ENCODE measurements at regions not wholly inside any gene's neighbourhood (a gene's known extent, or its start where the extent isn't known, plus 50 kb on each side); places are given as distances from the start of the nearest gene placed in this dataset.
A peak's percentile ranks its signal among the peaks of the same experiment; 100 is the strongest.

GRCh38 chr3:144875211-144875610 lies 903.6 kb downstream of the DIPK2A start:
- no peaks in the 10 kb centered on the region for H4K20me1 ChIP-seq (ENCODE audit: control insufficient read depth, extremely low read depth, insufficient read depth, low read length)
- DNase-seq (ENCODE audit: low read depth in 2 of 2): peak in 1 of 2 donors; percentile 1
- H3K79me2 ChIP-seq (ENCODE audit: control insufficient read depth, insufficient read depth, low read length): no peaks in the 10 kb centered on the region
- H3K9ac ChIP-seq (ENCODE audit: insufficient read depth, low read length): no peak overlapping the region
- no peaks in the 10 kb centered on the region for H3K9me3 ChIP-seq (ENCODE audit: control insufficient read depth, insufficient read depth, low read depth, low read length)
- H3K4me2 ChIP-seq (ENCODE audit: extremely low read depth, insufficient read depth, low read length): no peak overlapping the region
- no peak overlapping the region for H3K27ac ChIP-seq (ENCODE audit: insufficient read depth, low read length)
- no peaks in the 10 kb centered on the region for H3K27me3 ChIP-seq (ENCODE audit: control insufficient read depth, insufficient read depth, low read length)
- no peak overlapping the region for H3K4me3 ChIP-seq (replicated peaks in 1 of 4; ENCODE audit: control extremely low read depth in 1 of 4, insufficient read depth in 1 of 4, low read depth in 3 of 4, low read length in 4 of 4)
- no peaks in the 10 kb centered on the region for H3K36me3 ChIP-seq (ENCODE audit: control insufficient read depth, insufficient read depth, low read length)
- no peaks in the 10 kb centered on the region for H3K4me1 ChIP-seq (ENCODE audit: control insufficient read depth, extremely low read depth, insufficient read depth, low read length)
- TF ChIP-seq CTCF (conservative IDR thresholded peaks at IDR 0.05 in 1 of 2, IDR thresholded peaks at IDR 0.05 in 1 of 2; ENCODE audit: low read depth in 1 of 2, low read length in 2 of 2) (no peak), EZH2 (IDR thresholded peaks at IDR 0.05; ENCODE audit: low read length, missing control alignments) (no peak)
- no peak overlapping the region for H2AFZ ChIP-seq (ENCODE audit: low read length)

- Histone ChIP-seq H3K79me2 (ENCODE audit: control insufficient read depth, insufficient read depth, low read length) (no peaks in the 10 kb centered on the region), H3K9me3 (ENCODE audit: control insufficient read depth, insufficient read depth, low read depth, low read length) (no peaks in the 10 kb centered on the region), H3K36me3 (ENCODE audit: control insufficient read depth, insufficient read depth, low read length) (no peaks in the 10 kb centered on the region), H3K4me3 (replicated peaks in 1 of 4; ENCODE audit: control extremely low read depth in 1 of 4, insufficient read depth in 1 of 4, low read depth in 3 of 4, low read length in 4 of 4) (no peak overlapping the region), H3K27ac (ENCODE audit: insufficient read depth, low read length) (no peak overlapping the region), H2AFZ (ENCODE audit: low read length) (no peak overlapping the region), H3K4me2 (ENCODE audit: extremely low read depth, insufficient read depth, low read length) (no peak overlapping the region), H3K9ac (ENCODE audit: insufficient read depth, low read length) (no peak overlapping the region), H3K4me1 (ENCODE audit: control insufficient read depth, extremely low read depth, insufficient read depth, low read length) (no peaks in the 10 kb centered on the region), H3K27me3 (ENCODE audit: control insufficient read depth, insufficient read depth, low read length) (no peaks in the 10 kb centered on the region), H4K20me1 (ENCODE audit: control insufficient read depth, extremely low read depth, insufficient read depth, low read length) (no peaks in the 10 kb centered on the region)
- DNase-seq (ENCODE audit: low read depth in 2 of 2): no peak
- TF ChIP-seq CTCF (conservative IDR thresholded peaks at IDR 0.05 in 1 of 2, IDR thresholded peaks at IDR 0.05 in 1 of 2; ENCODE audit: low read depth in 1 of 2, low read length in 2 of 2): no peak
- no peak for TF ChIP-seq EZH2 (IDR thresholded peaks at IDR 0.05; ENCODE audit: low read length, missing control alignments)
Observed at GRCh38 chr3:144877356-144877755, 905.7 kb downstream of the DIPK2A start.

- no peaks in the 10 kb centered on the region for H3K27me3 ChIP-seq (ENCODE audit: control insufficient read depth, insufficient read depth, low read length)
- H3K4me3 ChIP-seq (replicated peaks in 1 of 4; ENCODE audit: control extremely low read depth in 1 of 4, insufficient read depth in 1 of 4, low read depth in 3 of 4, low read length in 4 of 4): no peak overlapping the region
- H4K20me1 ChIP-seq (ENCODE audit: control insufficient read depth, extremely low read depth, insufficient read depth, low read length): no peaks in the 10 kb centered on the region
- no peaks in the 10 kb centered on the region for H3K4me1 ChIP-seq (ENCODE audit: control insufficient read depth, extremely low read depth, insufficient read depth, low read length)
- no peaks in the 10 kb centered on the region for H3K9me3 ChIP-seq (ENCODE audit: control insufficient read depth, insufficient read depth, low read depth, low read length)
- H3K9ac ChIP-seq (ENCODE audit: insufficient read depth, low read length): no peak overlapping the region
- TF ChIP-seq CTCF (conservative IDR thresholded peaks at IDR 0.05 in 1 of 2, IDR thresholded peaks at IDR 0.05 in 1 of 2; ENCODE audit: low read depth in 1 of 2, low read length in 2 of 2): no peak
- TF ChIP-seq EZH2 (IDR thresholded peaks at IDR 0.05; ENCODE audit: low read length, missing control alignments): no peak
- H3K79me2 ChIP-seq (ENCODE audit: control insufficient read depth, insufficient read depth, low read length): no peaks in the 10 kb centered on the region
- no peak for DNase-seq (ENCODE audit: low read depth in 2 of 2)
- no peaks in the 10 kb centered on the region for H3K36me3 ChIP-seq (ENCODE audit: control insufficient read depth, insufficient read depth, low read length)
- no peak overlapping the region for H3K4me2 ChIP-seq (ENCODE audit: extremely low read depth, insufficient read depth, low read length)
- no peak overlapping the region for H2AFZ ChIP-seq (ENCODE audit: low read length)
- no peak overlapping the region for H3K27ac ChIP-seq (ENCODE audit: insufficient read depth, low read length)
Observed at GRCh38 chr3:144879701-144880100, 908.1 kb downstream of the DIPK2A start.
